CD4-positive, alpha-beta memory T cell (primary cell): ENCODE measurements at regions not wholly inside any gene's neighbourhood (a gene's known extent, or its start where the extent isn't known, plus 50 kb on each side); places are given as distances from the start of the nearest gene placed in this dataset.

Experiments
- CTCF ChIA-PET: fragments of 350-600 bp; sonication (Branson Sonifier 250); formaldehyde crosslinking; loops from one replicate; lab custom pipeline; 2021; ENCODE audit warnings: inconsistent platforms; ENCODE audit not compliant: partially characterized antibody; lab: Charles Lee
- POLR2A ChIA-PET: fragments of 350-600 bp; sonication (Branson Sonifier 250); formaldehyde crosslinking; loops from one replicate; lab custom pipeline; 2021; ENCODE audit not compliant: partially characterized antibody; lab: Charles Lee
- DNase-seq, 5 donors: peaks; one replicate each; pipeline versions ENCODE4 v3.0.0 to v3.0.0-alpha.2; 2020 to 2022; ENCODE audit warnings: mixed read lengths in 1 of 5
- H3K27ac ChIP-seq: one replicate; pipeline ENCODE4 v1.7.0; 2013; ENCODE audit warnings: low read depth, low read length
- H3K27me3 ChIP-seq: 2 replicates; pipeline ENCODE4 v1.7.0; 2013; ENCODE audit warnings: mild to moderate bottlenecking, low read length, moderate library complexity; ENCODE audit not compliant: insufficient read depth
- H3K36me3 ChIP-seq: 2 replicates; pipeline ENCODE4 v1.7.0; 2013; ENCODE audit warnings: mild to moderate bottlenecking, low read length, moderate library complexity; ENCODE audit not compliant: insufficient read depth
- H3K4me1 ChIP-seq: 2 replicates; pipeline ENCODE4 v1.7.0; 2013; ENCODE audit warnings: mild to moderate bottlenecking, low read length, moderate library complexity; ENCODE audit not compliant: insufficient read depth
- H3K4me3 ChIP-seq, 2 donors: one replicate each; pipeline ENCODE4 v1.7.0; 2013; ENCODE audit warnings: low read length in 2 of 2, mild to moderate bottlenecking in 1 of 2
- H3K9me3 ChIP-seq, 2 donors: one replicate each; pipeline ENCODE4 v1.7.0; 2013; ENCODE audit warnings: low read length in 2 of 2, control low read depth in 1 of 2; ENCODE audit not compliant: control insufficient read depth in 1 of 2
- H3K27ac Mint-ChIP-seq, 7 donors: one replicate each; pipeline ENCODE4 v1.8.0; 2020 to 2021; ENCODE audit warnings: mixed read lengths in 7 of 7, mild to moderate bottlenecking in 6 of 7, inconsistent platforms in 3 of 7, moderate library complexity in 3 of 7
- H3K27me3 Mint-ChIP-seq, 2 donors: one replicate each; pipeline ENCODE4 v1.8.0; 2020 to 2021; ENCODE audit warnings: mixed read lengths in 2 of 2
- H3K36me3 Mint-ChIP-seq, 2 donors: one replicate each; pipeline ENCODE4 v1.8.0; 2020 to 2021; ENCODE audit warnings: mixed read lengths in 2 of 2, inconsistent platforms in 1 of 2, mild to moderate bottlenecking in 1 of 2
- H3K4me1 Mint-ChIP-seq, 4 donors: one replicate each; pipeline ENCODE4 v1.8.0; 2020 to 2021; ENCODE audit warnings: mixed read lengths in 4 of 4, mild to moderate bottlenecking in 1 of 4
- H3K4me3 Mint-ChIP-seq, 8 donors: one replicate each; pipeline ENCODE4 v1.8.0; 2020 to 2021; ENCODE audit warnings: mixed read lengths in 8 of 8, mild to moderate bottlenecking in 7 of 8, moderate library complexity in 6 of 8, inconsistent platforms in 3 of 8
- H3K9me3 Mint-ChIP-seq, 8 donors: one replicate each; pipeline ENCODE4 v1.8.0; 2020 to 2021; ENCODE audit warnings: mixed read lengths in 8 of 8, mild to moderate bottlenecking in 5 of 8, inconsistent platforms in 3 of 8, moderate library complexity in 1 of 8
- intact Hi-C: fragments of 100-400 bp; cut with micrococcal nuclease; formaldehyde crosslinking; loops from one replicate; pipeline ENCODE4 v1.15.1; 2023

- no peak for DNase-seq
- Histone ChIP-seq H3K9me3 (no peaks in the 10 kb centered on the region), H3K27me3 (no peaks in the 10 kb centered on the region), H3K27ac (no peak overlapping the region), H3K36me3 (no peaks in the 10 kb centered on the region), H3K4me1 (no peaks in the 10 kb centered on the region), H3K4me3 (no peak overlapping the region)
- Mint-ChIP-seq H3K27me3 (peaks cover 14 to 27% of the 10 kb centered on the region in 2 donors), H3K4me3 (no peak overlapping the region), H3K4me1 (no peaks in the 10 kb centered on the region), H3K27ac (no peak overlapping the region), H3K36me3 (no peaks in the 10 kb centered on the region), H3K9me3 (peaks cover 0 to 5% (median 3%) of the 10 kb centered on the region in 8 donors)
- ChIA-PET POLR2A (no interaction called here), CTCF (no interaction called here)
- intact Hi-C loops: no loop called here
Observed at GRCh38 chr14:99338313-99338712, 66.3 kb upstream of the BCL11B start.

DNA sequence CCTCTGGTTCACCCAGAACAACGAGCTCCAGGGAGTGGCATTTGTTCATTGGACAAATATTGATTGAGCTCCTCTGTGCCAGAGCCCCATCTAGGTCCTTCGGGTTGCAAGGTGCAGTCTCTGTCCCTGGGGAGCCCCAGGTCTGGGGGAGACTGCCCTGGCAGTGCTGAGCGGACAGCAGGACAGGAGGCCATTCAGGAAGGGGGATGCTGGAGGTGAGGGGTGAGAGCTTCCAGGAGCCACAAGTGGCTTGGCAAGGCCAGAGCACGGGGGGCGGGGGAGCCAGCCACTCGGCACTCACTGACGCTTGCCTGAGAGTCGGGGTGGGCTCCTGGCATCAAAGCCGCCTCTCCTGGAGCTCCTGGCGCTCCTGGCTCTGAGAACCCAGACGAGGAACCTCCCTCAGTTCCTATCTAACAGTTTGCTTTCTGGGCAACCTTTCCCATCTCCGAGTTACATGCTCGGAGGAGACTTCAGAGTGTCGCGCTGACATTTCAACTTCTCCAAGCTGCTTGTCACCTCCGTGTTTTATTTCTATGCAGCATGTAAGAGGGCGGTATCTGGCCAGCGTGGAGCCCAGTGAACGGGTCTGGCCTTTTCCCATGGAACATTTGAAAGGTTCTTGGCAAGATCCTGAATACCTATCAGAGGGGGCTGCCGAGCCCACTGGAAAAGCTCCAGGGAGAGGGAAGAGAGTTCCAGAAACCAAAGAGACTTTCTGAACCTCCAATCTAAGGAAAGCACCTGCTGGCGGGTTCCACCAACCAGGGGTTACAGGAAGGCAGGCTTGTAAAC, 62.0 kb upstream of the BCL11B start:
- ChIA-PET POLR2A (no interaction called here), CTCF (interaction anchor here (2.5 kb wide), 1 partner anchor 14 kb away, joined by 14 read pairs; no protein-coding TSS in a partner anchor)
- H3K27ac Mint-ChIP-seq: no peak overlapping the region
- peaks cover 0 to 2% (median 0%) of the 10 kb centered on the region in 8 donors for H3K9me3 Mint-ChIP-seq
- H3K4me3 Mint-ChIP-seq: no peak overlapping the region
- Histone ChIP-seq H3K4me3 (no peak overlapping the region), H3K4me1 (no peaks in the 10 kb centered on the region), H3K9me3 (no peaks in the 10 kb centered on the region), H3K27me3 (no peaks in the 10 kb centered on the region), H3K27ac (no peak overlapping the region), H3K36me3 (no peaks in the 10 kb centered on the region)
- DNase-seq: no peak
- H3K27me3 Mint-ChIP-seq: peaks cover 6 to 15% of the 10 kb centered on the region in 2 donors
- H3K36me3 Mint-ChIP-seq: no peaks in the 10 kb centered on the region
- H3K4me1 Mint-ChIP-seq: no peaks in the 10 kb centered on the region
- intact Hi-C loops: no loop called here

- Mint-ChIP-seq H3K4me3 (no peak overlapping the region), H3K4me1 (no peaks in the 10 kb centered on the region), H3K27me3 (peaks cover 2 to 9% of the 10 kb centered on the region in 2 donors), H3K36me3 (no peaks in the 10 kb centered on the region), H3K9me3 (no peaks in the 10 kb centered on the region), H3K27ac (no peak overlapping the region)
- intact Hi-C loops: no loop called here
- no peaks in the 10 kb centered on the region for H3K4me1 ChIP-seq
- H3K27ac ChIP-seq: no peak overlapping the region
- no peaks in the 10 kb centered on the region for H3K9me3 ChIP-seq
- CTCF ChIA-PET: no interaction called here
- H3K4me3 ChIP-seq: no peak overlapping the region
- POLR2A ChIA-PET: no interaction called here
- no peaks in the 10 kb centered on the region for H3K27me3 ChIP-seq
- H3K36me3 ChIP-seq: no peaks in the 10 kb centered on the region
- DNase-seq: no peak
Observed at GRCh38 chr14:99333214-99333613, 61.2 kb upstream of the BCL11B start.

DNA sequence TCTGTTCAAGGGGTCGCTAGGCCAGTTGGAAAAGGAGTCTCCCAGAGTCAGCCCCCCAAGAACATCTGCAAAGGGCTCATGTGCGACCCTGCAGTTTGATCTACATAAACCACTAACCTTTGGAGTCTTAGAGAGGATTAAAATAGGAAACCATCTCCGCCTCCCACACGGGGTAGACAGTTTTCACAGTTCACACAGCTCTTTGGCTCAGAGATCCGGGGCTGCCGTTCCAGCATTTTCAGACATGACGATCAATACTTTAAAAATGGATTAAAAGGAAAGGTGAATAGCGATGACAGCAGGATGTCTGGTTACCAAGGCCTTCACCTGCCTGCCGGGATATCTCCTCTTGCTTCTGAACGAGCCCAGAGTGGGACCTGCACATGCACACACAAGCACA, 59.8 kb upstream of the BCL11B start:
- no peaks in the 10 kb centered on the region for H3K36me3 Mint-ChIP-seq
- Histone ChIP-seq H3K9me3 (no peaks in the 10 kb centered on the region), H3K4me1 (no peaks in the 10 kb centered on the region), H3K36me3 (no peaks in the 10 kb centered on the region), H3K4me3 (no peak overlapping the region), H3K27ac (no peak overlapping the region), H3K27me3 (no peaks in the 10 kb centered on the region)
- H3K4me1 Mint-ChIP-seq: no peaks in the 10 kb centered on the region
- intact Hi-C loops: no loop called here
- H3K9me3 Mint-ChIP-seq: no peaks in the 10 kb centered on the region
- H3K27ac Mint-ChIP-seq: peak overlapping the region in 1 of 7 donors; percentile 51
- DNase-seq: no peak
- ChIA-PET CTCF (no interaction called here), POLR2A (no interaction called here)
- no peak overlapping the region for H3K4me3 Mint-ChIP-seq
- peaks cover 3 to 11% of the 10 kb centered on the region in 2 donors for H3K27me3 Mint-ChIP-seq

GRCh38 chr14:99330316-99331240, 58.6 kb upstream of the BCL11B start:
- H3K36me3 Mint-ChIP-seq: no peaks in the 10 kb centered on the region
- no peaks in the 10 kb centered on the region for H3K9me3 Mint-ChIP-seq
- no peaks in the 10 kb centered on the region for H3K36me3 ChIP-seq
- H3K27ac ChIP-seq: no peak overlapping the region
- H3K4me1 Mint-ChIP-seq: no peaks in the 10 kb centered on the region
- DNase-seq: no peak
- H3K27ac Mint-ChIP-seq: no peak overlapping the region
- no peak overlapping the region for H3K4me3 Mint-ChIP-seq
- ChIA-PET CTCF (interaction anchor here (0.9 kb wide), 1 partner anchor 10 kb away, joined by 4 read pairs; no protein-coding TSS in a partner anchor), POLR2A (no interaction called here)
- H3K27me3 ChIP-seq: no peaks in the 10 kb centered on the region
- peaks cover 3 to 19% of the 10 kb centered on the region in 2 donors for H3K27me3 Mint-ChIP-seq
- no peaks in the 10 kb centered on the region for H3K4me1 ChIP-seq
- no peaks in the 10 kb centered on the region for H3K9me3 ChIP-seq
- no peak overlapping the region for H3K4me3 ChIP-seq
- intact Hi-C loops: no loop called here

- Mint-ChIP-seq H3K4me3 (no peak overlapping the region), H3K4me1 (no peaks in the 10 kb centered on the region), H3K27me3 (peaks cover 3 to 15% of the 10 kb centered on the region in 2 donors), H3K36me3 (no peaks in the 10 kb centered on the region), H3K9me3 (no peaks in the 10 kb centered on the region), H3K27ac (no peak overlapping the region)
- DNase-seq: no peak
- no peak overlapping the region for H3K4me3 ChIP-seq
- intact Hi-C loops: no loop called here
- H3K4me1 ChIP-seq: no peaks in the 10 kb centered on the region
- POLR2A ChIA-PET: no interaction called here
- no peaks in the 10 kb centered on the region for H3K9me3 ChIP-seq
- CTCF ChIA-PET: no interaction called here
- H3K36me3 ChIP-seq: no peaks in the 10 kb centered on the region
- H3K27me3 ChIP-seq: no peaks in the 10 kb centered on the region
- H3K27ac ChIP-seq: no peak overlapping the region
Observed at GRCh38 chr14:99329711-99330315, 57.8 kb upstream of the BCL11B start.
